ENCODE measurements at regions not wholly inside any gene's neighbourhood (a gene's known extent, or its start where the extent isn't known, plus 50 kb on each side); places are given as distances from the start of the nearest gene placed in this dataset.

DNA sequence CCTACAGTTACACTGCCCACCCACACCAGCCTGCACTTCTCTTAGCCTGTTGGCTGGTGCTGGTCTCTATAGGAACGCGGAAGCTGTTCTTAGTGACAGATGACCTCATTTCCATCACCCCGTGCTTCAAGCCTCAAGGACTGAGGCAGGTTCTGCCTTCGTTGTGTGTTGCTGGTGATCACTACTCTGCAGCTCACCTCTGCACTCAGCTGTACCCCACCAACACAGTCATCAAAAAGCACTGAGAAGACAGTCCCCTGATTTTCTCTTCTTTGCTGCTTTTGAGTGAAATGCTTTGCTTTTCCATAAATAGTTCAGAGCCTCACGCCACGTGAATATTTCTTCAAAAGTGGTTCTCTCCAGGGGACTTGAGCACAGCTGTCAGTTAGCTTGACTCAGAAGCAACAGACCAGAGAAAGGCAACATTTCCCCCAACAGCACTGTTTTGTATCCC, 225.7 kb upstream of the CCDC150 start:
- TF ChIP-seq, protein P1, sequence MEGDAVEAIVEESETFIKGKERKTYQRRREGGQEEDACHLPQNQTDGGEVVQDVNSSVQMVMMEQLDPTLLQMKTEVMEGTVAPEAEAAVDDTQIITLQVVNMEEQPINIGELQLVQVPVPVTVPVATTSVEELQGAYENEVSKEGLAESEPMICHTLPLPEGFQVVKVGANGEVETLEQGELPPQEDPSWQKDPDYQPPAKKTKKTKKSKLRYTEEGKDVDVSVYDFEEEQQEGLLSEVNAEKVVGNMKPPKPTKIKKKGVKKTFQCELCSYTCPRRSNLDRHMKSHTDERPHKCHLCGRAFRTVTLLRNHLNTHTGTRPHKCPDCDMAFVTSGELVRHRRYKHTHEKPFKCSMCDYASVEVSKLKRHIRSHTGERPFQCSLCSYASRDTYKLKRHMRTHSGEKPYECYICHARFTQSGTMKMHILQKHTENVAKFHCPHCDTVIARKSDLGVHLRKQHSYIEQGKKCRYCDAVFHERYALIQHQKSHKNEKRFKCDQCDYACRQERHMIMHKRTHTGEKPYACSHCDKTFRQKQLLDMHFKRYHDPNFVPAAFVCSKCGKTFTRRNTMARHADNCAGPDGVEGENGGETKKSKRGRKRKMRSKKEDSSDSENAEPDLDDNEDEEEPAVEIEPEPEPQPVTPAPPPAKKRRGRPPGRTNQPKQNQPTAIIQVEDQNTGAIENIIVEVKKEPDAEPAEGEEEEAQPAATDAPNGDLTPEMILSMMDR (IDR thresholded peaks at IDR 0.05; ENCODE audit: low read length): no peak
- TF ChIP-seq EZH2 (IDR thresholded peaks at IDR 0.05; ENCODE audit: borderline replicate concordance, low read length): no peak

Data from OCI-LY1 (cell line).